Mammary epithelial cell (primary cell): ENCODE measurements at regions not wholly inside any gene's neighbourhood (a gene's known extent, or its start where the extent isn't known, plus 50 kb on each side); places are given as distances from the start of the nearest gene placed in this dataset.

Experiments
- CTCF ChIP-seq, 2 donors: IDR thresholded peaks in 1 of 2; conservative IDR thresholded peaks in 1 of 2; 2 replicates each; pipeline ENCODE4 v1.5.1; 2011 to 2012; ENCODE audit warnings: inconsistent platforms in 2 of 2, low read length in 2 of 2, mild to moderate bottlenecking in 2 of 2, control low read depth in 1 of 2, low read depth in 1 of 2; ENCODE audit not compliant: insufficient read depth in 1 of 2; ENCODE audit errors: extremely low read depth in 1 of 2
- EZH2 ChIP-seq: IDR thresholded peaks from 2 replicates; pipeline ENCODE4 v1.6.1; 2012; ENCODE audit warnings: low read length, inconsistent platforms, borderline replicate concordance

GRCh38 chr2:241957276-241957675 lies 87.7 kb downstream of the RTP5 start:
- TF ChIP-seq EZH2 = no peak
- no peak for TF ChIP-seq CTCF (conservative IDR thresholded peaks at IDR 0.05 in 1 of 2, IDR thresholded peaks at IDR 0.05 in 1 of 2; ENCODE audit: extremely low read depth in 1 of 2, insufficient read depth in 1 of 2, low read depth in 1 of 2, low read length in 2 of 2)
